ENCODE measurements at regions not wholly inside any gene's neighbourhood (a gene's known extent, or its start where the extent isn't known, plus 50 kb on each side); places are given as distances from the start of the nearest gene placed in this dataset.

DNA sequence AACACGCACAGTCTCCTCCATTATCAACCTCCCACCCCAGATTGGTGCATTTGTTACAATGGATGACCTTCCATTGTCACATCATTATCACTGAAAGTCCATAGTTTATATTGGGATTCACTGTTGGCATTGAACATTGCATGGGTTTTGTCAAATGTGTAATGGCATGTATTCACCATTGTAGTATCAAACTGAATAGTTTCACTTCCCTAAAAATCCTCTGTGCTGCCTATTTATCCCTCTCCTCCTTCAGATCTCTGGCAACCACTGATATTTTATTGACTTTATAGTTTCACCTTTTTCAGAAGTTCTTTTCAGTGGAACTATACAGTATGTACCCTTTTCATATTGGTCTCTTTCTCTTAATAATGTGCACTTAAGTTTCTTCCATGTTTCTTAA lies 1565.4 kb downstream of the PCDH18 start:
- TF ChIP-seq, protein P1, sequence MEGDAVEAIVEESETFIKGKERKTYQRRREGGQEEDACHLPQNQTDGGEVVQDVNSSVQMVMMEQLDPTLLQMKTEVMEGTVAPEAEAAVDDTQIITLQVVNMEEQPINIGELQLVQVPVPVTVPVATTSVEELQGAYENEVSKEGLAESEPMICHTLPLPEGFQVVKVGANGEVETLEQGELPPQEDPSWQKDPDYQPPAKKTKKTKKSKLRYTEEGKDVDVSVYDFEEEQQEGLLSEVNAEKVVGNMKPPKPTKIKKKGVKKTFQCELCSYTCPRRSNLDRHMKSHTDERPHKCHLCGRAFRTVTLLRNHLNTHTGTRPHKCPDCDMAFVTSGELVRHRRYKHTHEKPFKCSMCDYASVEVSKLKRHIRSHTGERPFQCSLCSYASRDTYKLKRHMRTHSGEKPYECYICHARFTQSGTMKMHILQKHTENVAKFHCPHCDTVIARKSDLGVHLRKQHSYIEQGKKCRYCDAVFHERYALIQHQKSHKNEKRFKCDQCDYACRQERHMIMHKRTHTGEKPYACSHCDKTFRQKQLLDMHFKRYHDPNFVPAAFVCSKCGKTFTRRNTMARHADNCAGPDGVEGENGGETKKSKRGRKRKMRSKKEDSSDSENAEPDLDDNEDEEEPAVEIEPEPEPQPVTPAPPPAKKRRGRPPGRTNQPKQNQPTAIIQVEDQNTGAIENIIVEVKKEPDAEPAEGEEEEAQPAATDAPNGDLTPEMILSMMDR (IDR thresholded peaks at IDR 0.05), result no peak
- TF ChIP-seq EZH2 (IDR thresholded peaks at IDR 0.05), result no peak
- no peak for TF ChIP-seq EZH2phosphoT487 (IDR thresholded peaks at IDR 0.05)
